Chondrocyte (in vitro differentiated cells): ENCODE measurements at regions not wholly inside any gene's neighbourhood (a gene's known extent, or its start where the extent isn't known, plus 50 kb on each side); places are given as distances from the start of the nearest gene placed in this dataset.

Experiments used
- DNase-seq: peaks from one replicate; pipeline ENCODE4 v3.0.0; 2021; ENCODE audit warnings: mixed read lengths, low spot score
- H3K27ac Mint-ChIP-seq: one replicate; pipeline ENCODE4 v1.8.0; 2021; ENCODE audit warnings: mild to moderate bottlenecking, moderate library complexity, mixed read lengths; ENCODE audit not compliant: unreplicated experiment
- H3K27me3 Mint-ChIP-seq: 2 replicates; pipeline ENCODE4 v1.8.0; 2021; ENCODE audit warnings: low read depth, mixed read lengths
- H3K36me3 Mint-ChIP-seq: 2 replicates; pipeline ENCODE4 v1.8.0; 2021; ENCODE audit warnings: low read depth, mixed read lengths
- H3K4me1 Mint-ChIP-seq: 2 replicates; pipeline ENCODE4 v1.8.0; 2021; ENCODE audit warnings: low read depth, mild to moderate bottlenecking, mixed read lengths
- H3K4me3 Mint-ChIP-seq: one replicate; pipeline ENCODE4 v1.8.0; 2021; ENCODE audit warnings: mild to moderate bottlenecking, moderate library complexity, mixed read lengths; ENCODE audit not compliant: unreplicated experiment
- H3K9me3 Mint-ChIP-seq: 2 replicates; pipeline ENCODE4 v1.8.0; 2021; ENCODE audit warnings: low read depth, mixed read lengths
- TF ChIP-seq, protein P1 (sequence below): fragments of 200-600 bp; sonication (generic); IDR thresholded peaks from 2 replicates; pipeline ENCODE4 v1.5.0; 2021; ENCODE audit warnings: antibody characterized with exemption, mild to moderate bottlenecking, moderate library complexity

DNA sequence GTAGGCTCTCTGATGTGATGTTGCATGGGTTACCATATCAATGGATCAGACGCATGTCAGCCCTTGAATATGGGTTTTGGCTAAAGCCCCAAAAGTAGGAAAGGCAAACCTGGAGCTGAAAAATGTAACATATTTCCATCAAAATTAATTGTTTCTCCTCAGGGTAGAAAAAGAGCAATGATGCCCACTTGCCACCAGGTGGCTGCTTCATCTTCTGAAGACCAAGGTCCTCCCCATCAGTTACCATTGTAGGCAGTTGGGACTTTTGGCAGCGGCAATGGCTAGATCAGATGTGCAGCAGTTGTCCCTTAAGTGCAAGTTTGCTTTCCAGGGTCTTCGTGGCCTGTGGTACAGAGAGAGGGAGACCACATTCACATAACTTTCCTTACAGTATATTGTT lies 118.2 kb downstream of the NAF1 start:
- no peak overlapping the region for H3K4me3 Mint-ChIP-seq
- H3K27me3 Mint-ChIP-seq: peaks cover 30% of the 10 kb centered on the region
- H3K27ac Mint-ChIP-seq: no peak overlapping the region
- TF ChIP-seq, protein P1, sequence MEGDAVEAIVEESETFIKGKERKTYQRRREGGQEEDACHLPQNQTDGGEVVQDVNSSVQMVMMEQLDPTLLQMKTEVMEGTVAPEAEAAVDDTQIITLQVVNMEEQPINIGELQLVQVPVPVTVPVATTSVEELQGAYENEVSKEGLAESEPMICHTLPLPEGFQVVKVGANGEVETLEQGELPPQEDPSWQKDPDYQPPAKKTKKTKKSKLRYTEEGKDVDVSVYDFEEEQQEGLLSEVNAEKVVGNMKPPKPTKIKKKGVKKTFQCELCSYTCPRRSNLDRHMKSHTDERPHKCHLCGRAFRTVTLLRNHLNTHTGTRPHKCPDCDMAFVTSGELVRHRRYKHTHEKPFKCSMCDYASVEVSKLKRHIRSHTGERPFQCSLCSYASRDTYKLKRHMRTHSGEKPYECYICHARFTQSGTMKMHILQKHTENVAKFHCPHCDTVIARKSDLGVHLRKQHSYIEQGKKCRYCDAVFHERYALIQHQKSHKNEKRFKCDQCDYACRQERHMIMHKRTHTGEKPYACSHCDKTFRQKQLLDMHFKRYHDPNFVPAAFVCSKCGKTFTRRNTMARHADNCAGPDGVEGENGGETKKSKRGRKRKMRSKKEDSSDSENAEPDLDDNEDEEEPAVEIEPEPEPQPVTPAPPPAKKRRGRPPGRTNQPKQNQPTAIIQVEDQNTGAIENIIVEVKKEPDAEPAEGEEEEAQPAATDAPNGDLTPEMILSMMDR: peak; percentile 75
- no peaks in the 10 kb centered on the region for H3K9me3 Mint-ChIP-seq
- no peaks in the 10 kb centered on the region for H3K36me3 Mint-ChIP-seq
- H3K4me1 Mint-ChIP-seq: no peaks in the 10 kb centered on the region
- DNase-seq: no peak

DNA sequence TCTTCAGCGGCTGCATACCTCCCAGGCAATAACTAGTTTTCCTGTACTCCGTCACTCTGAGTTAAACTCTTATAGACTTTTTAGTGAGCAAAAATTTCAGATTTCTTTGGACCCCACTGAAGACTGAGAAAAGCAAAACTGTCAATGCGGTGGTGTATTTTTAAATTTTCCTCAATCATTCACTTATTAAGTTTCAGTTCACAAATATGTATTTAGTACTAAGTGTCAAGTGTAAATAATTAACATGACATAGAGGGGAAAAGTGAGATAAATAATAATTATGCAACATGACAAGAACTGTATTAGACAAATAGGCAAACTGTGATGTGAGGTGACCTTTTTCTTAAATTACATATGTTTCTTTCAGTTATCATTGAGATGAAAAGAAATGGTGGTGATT lies 124.4 kb downstream of the NAF1 start:
- H3K27ac Mint-ChIP-seq: no peak overlapping the region
- no peaks in the 10 kb centered on the region for H3K4me1 Mint-ChIP-seq
- no peak overlapping the region for H3K4me3 Mint-ChIP-seq
- peaks cover 4% of the 10 kb centered on the region for H3K9me3 Mint-ChIP-seq
- no peak for DNase-seq
- peaks cover 3% of the 10 kb centered on the region for H3K36me3 Mint-ChIP-seq
- H3K27me3 Mint-ChIP-seq: peaks cover 29% of the 10 kb centered on the region
- TF ChIP-seq, protein P1: no peak

GRCh38 chr4:163017135-163017534 lies 149.6 kb downstream of the NAF1 start:
- Mint-ChIP-seq H3K27ac (no peak overlapping the region), H3K4me3 (no peak overlapping the region), H3K9me3 (peaks cover under 1% of the 10 kb centered on the region)

GRCh38 chr4:163012816-163013215 lies 153.9 kb downstream of the NAF1 start:
- H3K4me3 Mint-ChIP-seq: no peak overlapping the region
- DNase-seq: no peak
- no peaks in the 10 kb centered on the region for H3K36me3 Mint-ChIP-seq
- H3K27ac Mint-ChIP-seq: no peak overlapping the region
- H3K4me1 Mint-ChIP-seq: no peaks in the 10 kb centered on the region
- TF ChIP-seq, protein P1: no peak
- H3K9me3 Mint-ChIP-seq: peaks cover 14% of the 10 kb centered on the region
- H3K27me3 Mint-ChIP-seq: peaks cover 4% of the 10 kb centered on the region

More at GRCh38 chr4:163017135-163017534, 149.6 kb downstream of the NAF1 start:
- TF ChIP-seq, protein P1: no peak
- DNase-seq: no peak
- H3K4me1 Mint-ChIP-seq: no peaks in the 10 kb centered on the region
- H3K36me3 Mint-ChIP-seq: no peaks in the 10 kb centered on the region
- peaks cover 2% of the 10 kb centered on the region for H3K27me3 Mint-ChIP-seq

DNA sequence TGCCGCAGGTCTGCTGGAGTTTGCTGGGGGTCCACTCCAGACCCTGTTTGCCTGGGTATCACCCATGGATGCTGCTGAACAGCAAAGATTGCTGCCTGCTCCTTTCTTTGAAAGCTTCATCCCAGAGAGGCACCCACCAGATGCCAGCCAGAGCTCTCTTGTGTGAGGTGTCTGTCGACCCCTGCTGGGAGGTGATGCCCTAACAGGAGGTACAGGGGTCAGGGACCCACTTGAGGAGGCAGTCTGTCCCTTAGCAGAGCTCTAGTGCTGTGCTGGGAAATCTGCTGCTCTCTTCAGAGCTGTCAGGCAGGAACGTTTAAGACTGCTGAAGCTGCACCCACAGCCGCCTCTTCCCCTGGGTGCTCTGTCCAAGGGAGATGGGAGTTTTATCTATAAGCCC lies 162.7 kb downstream of the NAF1 start:
- no peak for DNase-seq
- TF ChIP-seq, protein P1: no peak
- Mint-ChIP-seq H3K9me3 (peaks cover 14% of the 10 kb centered on the region), H3K27ac (no peak overlapping the region), H3K27me3 (peaks cover 2% of the 10 kb centered on the region), H3K4me3 (no peak overlapping the region), H3K36me3 (no peaks in the 10 kb centered on the region), H3K4me1 (no peaks in the 10 kb centered on the region)
